H9 (cell line): ENCODE measurements at regions not wholly inside any gene's neighbourhood (a gene's known extent, or its start where the extent isn't known, plus 50 kb on each side); places are given as distances from the start of the nearest gene placed in this dataset.

Experiments
- DNase-seq: peaks from one replicate; pipeline ENCODE4 v3.0.0-alpha.2; 2017
- H2AFZ ChIP-seq: one replicate; pipeline ENCODE4 v1.6.1; 2013; ENCODE audit warnings: mild to moderate bottlenecking, low read length, control low read depth, moderate library complexity
- H2AK5ac ChIP-seq: 2 replicates; pipeline ENCODE4 v1.6.1; 2013; ENCODE audit warnings: low read length, control low read depth, mixed read lengths; ENCODE audit not compliant: insufficient read length
- H2BK120ac ChIP-seq: one replicate; pipeline ENCODE4 v1.6.1; 2013; ENCODE audit warnings: low read depth, mild to moderate bottlenecking, low read length, control low read depth, inconsistent platforms; ENCODE audit not compliant: poor library complexity, severe bottlenecking
- H2BK12ac ChIP-seq: 2 replicates; pipeline ENCODE4 v1.6.1; 2013; ENCODE audit warnings: low read length, control low read depth, mixed read lengths, low read depth; ENCODE audit not compliant: insufficient read length
- H2BK15ac ChIP-seq: 2 replicates; pipeline ENCODE4 v1.6.1; 2013; ENCODE audit warnings: low read depth, low read length, control low read depth
- H2BK20ac ChIP-seq: one replicate; pipeline ENCODE4 v1.6.1; 2013; ENCODE audit warnings: low read depth, mild to moderate bottlenecking, low read length, control low read depth, inconsistent platforms; ENCODE audit not compliant: poor library complexity, severe bottlenecking
- H2BK5ac ChIP-seq: 2 replicates; pipeline ENCODE4 v1.6.1; 2013; ENCODE audit warnings: low read length, control low read depth, mixed read lengths; ENCODE audit not compliant: insufficient read length
- H3K14ac ChIP-seq: 2 replicates; pipeline ENCODE4 v1.6.1; 2013; ENCODE audit warnings: low read length, control low read depth; ENCODE audit not compliant: insufficient read depth
- H3K18ac ChIP-seq: 2 replicates; pipeline ENCODE4 v1.6.1; 2013; ENCODE audit warnings: low read depth, mild to moderate bottlenecking, mixed read lengths, low read length, control low read depth; ENCODE audit not compliant: insufficient read length
- H3K23ac ChIP-seq: 2 replicates; pipeline ENCODE4 v1.6.1; 2013; ENCODE audit warnings: low read length, control low read depth, mixed read lengths, low read depth; ENCODE audit not compliant: insufficient read length
- H3K23me2 ChIP-seq: 2 replicates; pipeline ENCODE4 v1.6.1; 2013; ENCODE audit warnings: low read depth, mild to moderate bottlenecking, mixed read lengths, low read length, control low read depth; ENCODE audit not compliant: insufficient read length, poor library complexity, severe bottlenecking
- H3K27ac ChIP-seq: 2 replicates; pipeline ENCODE4 v1.5.1; 2013; ENCODE audit warnings: low read length, control low read depth, mixed read lengths, low read depth; ENCODE audit not compliant: insufficient read length
- H3K27me3 ChIP-seq: 2 replicates; pipeline ENCODE4 v1.6.1; 2013; ENCODE audit warnings: low read length, control low read depth, inconsistent platforms; ENCODE audit not compliant: insufficient read depth
- H3K4ac ChIP-seq: 2 replicates; pipeline ENCODE4 v1.6.1; 2013; ENCODE audit warnings: low read depth, mild to moderate bottlenecking, control low read depth, inconsistent platforms, low read length, moderate library complexity
- H3K4me1 ChIP-seq: 2 replicates; pipeline ENCODE4 v1.6.1; 2013; ENCODE audit warnings: low read length, control low read depth, inconsistent platforms; ENCODE audit not compliant: insufficient read depth
- H3K4me2 ChIP-seq: 2 replicates; pipeline ENCODE4 v1.6.1; 2013; ENCODE audit warnings: low read length, control low read depth, mixed read lengths; ENCODE audit not compliant: insufficient read length, insufficient read depth
- H3K56ac ChIP-seq: 2 replicates; pipeline ENCODE4 v1.6.1; 2013; ENCODE audit warnings: low read depth, mild to moderate bottlenecking, mixed read lengths, low read length, control low read depth; ENCODE audit not compliant: insufficient read length
- H3K79me1 ChIP-seq: 2 replicates; pipeline ENCODE4 v1.6.1; 2013; ENCODE audit warnings: low read depth, mild to moderate bottlenecking, moderate library complexity, low read length, control low read depth, inconsistent platforms; ENCODE audit not compliant: insufficient read depth, poor library complexity, severe bottlenecking
- H3K79me2 ChIP-seq: 2 replicates; pipeline ENCODE4 v1.6.1; 2013; ENCODE audit warnings: low read length, control low read depth, inconsistent platforms; ENCODE audit not compliant: insufficient read depth
- H3K9ac ChIP-seq: 2 replicates; pipeline ENCODE4 v1.6.1; 2013; ENCODE audit warnings: low read length, control low read depth, mixed read lengths; ENCODE audit not compliant: insufficient read length; ENCODE audit errors: extremely low read depth
- H3K9me3 ChIP-seq: one replicate; pipeline ENCODE4 v1.6.1; 2013; ENCODE audit warnings: low read depth, low read length, inconsistent platforms; ENCODE audit not compliant: control insufficient read depth
- H3T11ph ChIP-seq: one replicate; pipeline ENCODE4 v1.6.1; 2013; ENCODE audit warnings: mild to moderate bottlenecking, low read length, control low read depth, inconsistent platforms
- H4K20me1 ChIP-seq: one replicate; pipeline ENCODE4 v1.6.1; 2013; ENCODE audit not compliant: control insufficient read depth, insufficient read length, insufficient read depth
- H4K5ac ChIP-seq: 2 replicates; pipeline ENCODE4 v1.6.1; 2013; ENCODE audit warnings: low read depth, mild to moderate bottlenecking, mixed read lengths, low read length, control low read depth; ENCODE audit not compliant: insufficient read length
- H4K8ac ChIP-seq: replicated peaks from 2 replicates; pipeline ENCODE4 v1.6.1; 2013; ENCODE audit warnings: low read length, control low read depth, mixed read lengths, low read depth; ENCODE audit not compliant: insufficient read length
- H4K91ac ChIP-seq: 2 replicates; pipeline ENCODE4 v1.6.1; 2013; ENCODE audit warnings: low read depth, mild to moderate bottlenecking, moderate library complexity, mixed read lengths, low read length, control low read depth; ENCODE audit not compliant: insufficient read length
- H3K27ac Mint-ChIP-seq, 3 experiments: 2 replicates in 2 of 3; 3 replicates in 1 of 3; pipeline ENCODE4 v1.8.0; 2020 to 2021; ENCODE audit warnings: mixed read lengths in 3 of 3, mild to moderate bottlenecking in 1 of 3, moderate library complexity in 1 of 3
- H3K27me3 Mint-ChIP-seq: 2 replicates; pipeline ENCODE4 v1.8.0; 2021; ENCODE audit warnings: low read depth, mild to moderate bottlenecking, moderate library complexity, mixed read lengths
- H3K36me3 Mint-ChIP-seq, 3 experiments: 2 replicates in 2 of 3; 3 replicates in 1 of 3; pipeline ENCODE4 v1.8.0; 2020 to 2021; ENCODE audit warnings: low read depth in 3 of 3, mixed read lengths in 3 of 3; ENCODE audit not compliant: insufficient read depth in 1 of 3
- H3K4me1 Mint-ChIP-seq, 2 experiments: 2 replicates each; pipeline ENCODE4 v1.8.0; 2020; ENCODE audit warnings: mixed read lengths in 2 of 2
- H3K4me3 Mint-ChIP-seq, 2 experiments: 2 replicates in 1 of 2; 3 replicates in 1 of 2; pipeline ENCODE4 v1.8.0; 2020 to 2021; ENCODE audit warnings: mild to moderate bottlenecking in 2 of 2, mixed read lengths in 2 of 2, moderate library complexity in 1 of 2
- H3K9me3 Mint-ChIP-seq, 2 experiments: 2 replicates in 1 of 2; 3 replicates in 1 of 2; pipeline ENCODE4 v1.8.0; 2020; ENCODE audit warnings: mild to moderate bottlenecking in 2 of 2, mixed read lengths in 2 of 2, moderate library complexity in 1 of 2
- CTCF ChIP-seq: fragments of 200-600 bp; sonication (generic); conservative IDR thresholded peaks from 3 replicates; pipeline ENCODE4 v1.8.0; 2021; ENCODE audit warnings: antibody characterized with exemption, mild to moderate bottlenecking

- Histone ChIP-seq H3K23ac (no peak overlapping the region), H3K4me1 (no peaks in the 10 kb centered on the region), H3K14ac (no peak overlapping the region), H3K9me3 (no peaks in the 10 kb centered on the region), H3K4me2 (no peak overlapping the region), H3K4ac (no peak overlapping the region), H3K27ac (no peak overlapping the region), H2BK20ac (no peak overlapping the region), H4K5ac (no peak overlapping the region), H3T11ph (no peak overlapping the region), H3K9ac (no peak overlapping the region), H3K79me2 (no peaks in the 10 kb centered on the region), H2BK12ac (no peak overlapping the region), H2BK15ac (no peak overlapping the region), H2AK5ac (no peak overlapping the region), H4K20me1 (no peaks in the 10 kb centered on the region), H3K56ac (no peak overlapping the region), H3K79me1 (no peaks in the 10 kb centered on the region), H4K8ac (no peak overlapping the region), H2BK5ac (no peak overlapping the region), H2BK120ac (no peak overlapping the region), H3K23me2 (no peaks in the 10 kb centered on the region), H4K91ac (no peak overlapping the region), H3K18ac (no peak overlapping the region), H3K27me3 (no peaks in the 10 kb centered on the region), H2AFZ (no peak overlapping the region)
- Mint-ChIP-seq H3K4me1 (no peaks in the 10 kb centered on the region), H3K4me3 (no peak overlapping the region), H3K27ac (no peak overlapping the region), H3K36me3 (no peaks in the 10 kb centered on the region), H3K27me3 (no peaks in the 10 kb centered on the region), H3K9me3 (no peaks in the 10 kb centered on the region; a peak in 1 of 5 replicates)
- TF ChIP-seq CTCF: no peak
- DNase-seq: no peak
These were observed 101.9 kb upstream of the ANO3 start for GRCh38 chr11:26229981-26230380.
